Ishikawa (cell line): ENCODE measurements at regions not wholly inside any gene's neighbourhood (a gene's known extent, or its start where the extent isn't known, plus 50 kb on each side); places are given as distances from the start of the nearest gene placed in this dataset.
A peak's percentile ranks its signal among the peaks of the same experiment; 100 is the strongest.

Source experiments
- CEBPB ChIP-seq: IDR thresholded peaks from 2 replicates; pipeline ENCODE4 v1.6.1; 2012
- CREB1 ChIP-seq: IDR thresholded peaks from 2 replicates; pipeline ENCODE4 v1.6.1; 2012; ENCODE audit warnings: low read depth
- EGR1 ChIP-seq: IDR thresholded peaks from 2 replicates; pipeline ENCODE4 v1.6.1; 2012
- EP300 ChIP-seq: IDR thresholded peaks from 2 replicates; pipeline ENCODE4 v1.6.1; 2012; ENCODE audit warnings: borderline replicate concordance
- FOXM1 ChIP-seq: IDR thresholded peaks from 2 replicates; pipeline ENCODE4 v1.6.1; 2012; ENCODE audit warnings: low read depth, borderline replicate concordance
- NFIC ChIP-seq: IDR thresholded peaks from 2 replicates; pipeline ENCODE4 v1.6.1; 2012
- RAD21 ChIP-seq: IDR thresholded peaks from 2 replicates; pipeline ENCODE4 v1.6.1; 2012; ENCODE audit warnings: low read depth
- TAF1 ChIP-seq: IDR thresholded peaks from 2 replicates; pipeline ENCODE4 v1.6.1; 2012; ENCODE audit warnings: low read depth, mild to moderate bottlenecking
- TCF12 ChIP-seq: IDR thresholded peaks from 2 replicates; pipeline ENCODE4 v1.6.1; 2012; ENCODE audit warnings: low read depth
- TEAD4 ChIP-seq: IDR thresholded peaks from 2 replicates; pipeline ENCODE4 v1.6.1; 2012
- YY1 ChIP-seq: IDR thresholded peaks from 2 replicates; pipeline ENCODE4 v1.6.1; 2012; ENCODE audit warnings: low read depth
- ZBTB7A ChIP-seq: IDR thresholded peaks from 2 replicates; pipeline ENCODE4 v1.6.1; 2012; ENCODE audit warnings: low read depth
- TF ChIP-seq, protein P1 (sequence below): IDR thresholded peaks from 2 replicates; pipeline ENCODE4 v1.6.1; 2012
- TF ChIP-seq, protein P2 (sequence below): IDR thresholded peaks from 2 replicates; pipeline ENCODE4 v1.6.1; 2012; ENCODE audit warnings: low read depth, mild to moderate bottlenecking
- TF ChIP-seq, protein P3 (sequence below): IDR thresholded peaks from 2 replicates; pipeline ENCODE4 v1.6.1; 2012

DNA sequence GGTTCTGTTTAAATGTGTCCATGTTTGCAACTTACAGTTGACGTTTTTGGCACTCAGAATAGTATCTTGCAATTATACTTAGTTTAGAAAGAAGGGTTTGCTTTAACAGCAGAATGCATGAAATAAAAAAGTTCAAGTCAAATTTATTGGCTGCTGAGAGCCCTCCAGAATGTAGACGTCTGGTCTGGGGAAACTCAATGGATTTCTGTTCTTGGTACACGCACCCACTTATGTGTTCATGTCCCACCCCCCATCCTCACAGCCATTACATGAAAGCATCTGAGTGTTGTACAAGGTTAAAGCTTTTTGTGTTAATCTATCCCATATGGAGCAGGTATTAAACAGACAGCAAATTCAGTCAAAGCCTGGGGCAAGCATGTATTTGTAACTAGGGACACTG lies 219.5 kb downstream of the SOX11 start:
- TF ChIP-seq CREB1 (no peak), CEBPB (no peak)

DNA sequence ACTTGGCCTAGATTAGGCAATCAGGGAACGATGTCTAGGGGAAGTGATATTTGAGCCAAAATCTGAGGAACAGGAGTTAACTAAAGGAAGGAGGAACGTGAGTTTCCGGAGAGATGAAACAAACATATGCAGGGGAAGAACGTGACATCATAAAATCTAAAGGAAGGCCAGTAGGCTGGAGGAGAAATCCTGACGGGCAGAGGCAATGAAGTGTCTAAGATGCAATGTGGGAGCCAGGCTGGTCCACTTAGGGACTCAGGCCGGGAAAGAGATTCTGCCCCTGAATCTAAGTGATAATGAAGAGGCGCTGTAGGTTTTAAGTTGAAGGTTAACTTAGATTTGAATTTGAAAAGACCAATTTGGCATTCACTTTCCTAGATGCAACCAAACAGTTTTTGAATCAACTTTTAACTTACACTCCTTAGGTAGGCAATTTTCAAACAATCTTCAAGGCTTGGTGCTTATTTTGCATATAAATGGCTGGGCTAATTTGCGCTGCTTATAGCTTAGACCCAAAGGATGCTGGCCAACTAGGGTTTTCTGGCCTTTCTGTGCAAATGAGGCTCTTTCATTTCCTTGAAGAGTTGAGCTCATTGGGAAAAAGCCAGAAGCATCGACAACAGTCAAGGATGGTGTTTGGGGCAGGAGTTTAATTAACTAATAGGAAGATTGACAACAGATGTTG lies 221.7 kb downstream of the SOX11 start:
- TF ChIP-seq EP300: no peak
- TF ChIP-seq CEBPB: no peak
- TF ChIP-seq ZBTB7A: no peak
- TF ChIP-seq NFIC: no peak
- no peak for TF ChIP-seq TCF12
- TF ChIP-seq TAF1: no peak
- TF ChIP-seq, protein P1, sequence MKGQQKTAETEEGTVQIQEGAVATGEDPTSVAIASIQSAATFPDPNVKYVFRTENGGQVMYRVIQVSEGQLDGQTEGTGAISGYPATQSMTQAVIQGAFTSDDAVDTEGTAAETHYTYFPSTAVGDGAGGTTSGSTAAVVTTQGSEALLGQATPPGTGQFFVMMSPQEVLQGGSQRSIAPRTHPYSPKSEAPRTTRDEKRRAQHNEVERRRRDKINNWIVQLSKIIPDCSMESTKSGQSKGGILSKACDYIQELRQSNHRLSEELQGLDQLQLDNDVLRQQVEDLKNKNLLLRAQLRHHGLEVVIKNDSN: no peak
- no peak for TF ChIP-seq YY1
- TF ChIP-seq RAD21: no peak
- TF ChIP-seq EGR1: no peak
- TF ChIP-seq FOXM1: no peak
- TF ChIP-seq TEAD4: no peak
- TF ChIP-seq, protein P2, sequence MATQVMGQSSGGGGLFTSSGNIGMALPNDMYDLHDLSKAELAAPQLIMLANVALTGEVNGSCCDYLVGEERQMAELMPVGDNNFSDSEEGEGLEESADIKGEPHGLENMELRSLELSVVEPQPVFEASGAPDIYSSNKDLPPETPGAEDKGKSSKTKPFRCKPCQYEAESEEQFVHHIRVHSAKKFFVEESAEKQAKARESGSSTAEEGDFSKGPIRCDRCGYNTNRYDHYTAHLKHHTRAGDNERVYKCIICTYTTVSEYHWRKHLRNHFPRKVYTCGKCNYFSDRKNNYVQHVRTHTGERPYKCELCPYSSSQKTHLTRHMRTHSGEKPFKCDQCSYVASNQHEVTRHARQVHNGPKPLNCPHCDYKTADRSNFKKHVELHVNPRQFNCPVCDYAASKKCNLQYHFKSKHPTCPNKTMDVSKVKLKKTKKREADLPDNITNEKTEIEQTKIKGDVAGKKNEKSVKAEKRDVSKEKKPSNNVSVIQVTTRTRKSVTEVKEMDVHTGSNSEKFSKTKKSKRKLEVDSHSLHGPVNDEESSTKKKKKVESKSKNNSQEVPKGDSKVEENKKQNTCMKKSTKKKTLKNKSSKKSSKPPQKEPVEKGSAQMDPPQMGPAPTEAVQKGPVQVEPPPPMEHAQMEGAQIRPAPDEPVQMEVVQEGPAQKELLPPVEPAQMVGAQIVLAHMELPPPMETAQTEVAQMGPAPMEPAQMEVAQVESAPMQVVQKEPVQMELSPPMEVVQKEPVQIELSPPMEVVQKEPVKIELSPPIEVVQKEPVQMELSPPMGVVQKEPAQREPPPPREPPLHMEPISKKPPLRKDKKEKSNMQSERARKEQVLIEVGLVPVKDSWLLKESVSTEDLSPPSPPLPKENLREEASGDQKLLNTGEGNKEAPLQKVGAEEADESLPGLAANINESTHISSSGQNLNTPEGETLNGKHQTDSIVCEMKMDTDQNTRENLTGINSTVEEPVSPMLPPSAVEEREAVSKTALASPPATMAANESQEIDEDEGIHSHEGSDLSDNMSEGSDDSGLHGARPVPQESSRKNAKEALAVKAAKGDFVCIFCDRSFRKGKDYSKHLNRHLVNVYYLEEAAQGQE: no peak
- no peak for TF ChIP-seq CREB1
- TF ChIP-seq, protein P3, sequence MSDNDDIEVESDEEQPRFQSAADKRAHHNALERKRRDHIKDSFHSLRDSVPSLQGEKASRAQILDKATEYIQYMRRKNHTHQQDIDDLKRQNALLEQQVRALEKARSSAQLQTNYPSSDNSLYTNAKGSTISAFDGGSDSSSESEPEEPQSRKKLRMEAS: no peak

DNA sequence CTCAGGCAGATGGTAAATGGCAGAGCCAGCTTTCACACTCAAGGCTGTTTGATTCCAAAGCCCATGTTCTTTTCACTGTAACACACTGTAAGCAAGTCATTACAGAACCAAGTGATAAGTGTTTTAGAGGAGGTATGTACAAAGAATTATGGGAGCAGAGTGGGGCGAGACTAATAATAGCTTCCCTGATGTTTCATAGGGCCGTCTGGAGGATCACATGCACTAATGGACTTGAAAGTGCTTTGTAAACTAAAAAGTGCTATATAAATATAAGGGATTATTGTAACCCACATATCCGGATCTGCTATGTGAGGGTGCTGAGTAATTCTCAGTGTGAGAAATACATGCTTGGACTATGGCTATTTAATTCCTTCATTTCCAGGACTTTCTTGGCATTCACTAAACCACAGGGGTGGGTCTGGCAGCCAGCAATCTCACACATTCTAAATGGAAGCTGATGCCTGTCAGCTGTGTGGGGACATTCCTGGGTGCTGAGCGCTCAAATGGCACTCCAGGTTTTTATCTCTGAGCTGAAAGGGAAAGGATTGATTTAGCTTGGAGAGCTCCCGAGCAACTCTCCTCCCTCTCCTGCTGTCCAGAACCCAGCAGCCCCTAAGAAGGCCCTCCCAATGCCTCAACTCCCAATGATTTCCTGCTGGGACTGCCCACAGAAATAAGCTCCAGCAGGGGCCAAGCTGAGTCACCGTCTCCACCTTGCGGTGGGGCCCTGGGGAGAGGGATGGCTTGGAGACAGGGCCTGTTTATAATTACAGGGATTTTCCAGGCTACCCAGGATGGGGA lies 222.8 kb downstream of the SOX11 start:
- TF ChIP-seq CREB1: no peak
- TF ChIP-seq TEAD4: no peak
- TF ChIP-seq, protein P1: no peak
- TF ChIP-seq, protein P3: no peak
- no peak for TF ChIP-seq FOXM1
- TF ChIP-seq CEBPB: no peak
- no peak for TF ChIP-seq TAF1
- TF ChIP-seq, protein P2: no peak
- no peak for TF ChIP-seq ZBTB7A

DNA sequence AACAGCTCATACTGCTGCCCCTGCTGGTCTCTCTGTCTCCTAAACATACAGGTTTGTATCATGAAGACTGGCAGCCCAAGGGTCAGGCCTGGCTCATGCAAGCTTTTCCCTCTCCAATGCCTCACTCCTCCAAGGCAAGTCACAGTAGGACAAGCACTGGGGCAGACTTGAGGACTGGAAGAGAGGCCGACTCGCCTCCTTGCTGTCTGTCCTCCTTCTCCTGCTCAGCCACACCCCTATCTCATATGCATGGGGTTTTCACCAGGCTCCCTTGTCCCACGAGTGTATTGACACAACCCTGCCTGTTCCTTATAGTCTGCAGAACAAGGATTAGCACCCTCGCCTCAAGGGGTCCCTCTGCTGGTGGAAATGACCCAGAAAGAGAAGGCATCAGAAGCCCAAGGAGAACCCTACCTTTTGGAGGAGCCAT lies 223.7 kb downstream of the SOX11 start:
- TF ChIP-seq TEAD4 (no peak), RAD21 (peak; percentile 17; the same call in 1 of the 2 replicates)

DNA sequence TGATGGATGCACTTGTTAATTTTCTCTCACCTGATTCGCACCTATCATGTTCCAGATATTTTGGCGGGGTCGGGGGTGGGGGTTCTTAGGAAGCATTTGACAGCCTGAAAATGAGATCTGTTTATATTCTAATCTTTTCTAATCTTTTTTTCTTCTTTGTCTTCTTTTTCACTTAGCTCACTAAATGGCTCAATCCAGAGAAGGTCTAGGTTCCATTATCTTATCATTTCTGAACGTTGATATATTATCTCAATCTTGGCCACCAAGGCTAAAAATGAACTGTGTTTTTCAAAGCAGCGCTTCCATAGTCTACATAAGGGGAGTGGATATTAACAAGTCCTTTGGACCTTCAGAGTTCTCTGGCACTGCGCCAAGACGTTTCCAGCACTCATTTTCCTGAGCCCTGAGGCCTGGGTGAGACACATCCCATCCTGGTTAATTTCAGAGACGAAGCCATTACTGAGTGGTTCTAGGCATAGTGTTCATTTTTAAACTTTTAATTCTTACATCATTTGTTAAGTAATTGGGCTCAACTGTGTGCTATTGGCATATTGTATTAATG lies 229.0 kb downstream of the SOX11 start:
- no peak for TF ChIP-seq TCF12
- no peak for TF ChIP-seq TAF1
- TF ChIP-seq ZBTB7A: no peak
- TF ChIP-seq TEAD4: no peak
- no peak for TF ChIP-seq FOXM1
- no peak for TF ChIP-seq RAD21
